ENCODE measurements at regions not wholly inside any gene's neighbourhood (a gene's known extent, or its start where the extent isn't known, plus 50 kb on each side); places are given as distances from the start of the nearest gene placed in this dataset.

DNA sequence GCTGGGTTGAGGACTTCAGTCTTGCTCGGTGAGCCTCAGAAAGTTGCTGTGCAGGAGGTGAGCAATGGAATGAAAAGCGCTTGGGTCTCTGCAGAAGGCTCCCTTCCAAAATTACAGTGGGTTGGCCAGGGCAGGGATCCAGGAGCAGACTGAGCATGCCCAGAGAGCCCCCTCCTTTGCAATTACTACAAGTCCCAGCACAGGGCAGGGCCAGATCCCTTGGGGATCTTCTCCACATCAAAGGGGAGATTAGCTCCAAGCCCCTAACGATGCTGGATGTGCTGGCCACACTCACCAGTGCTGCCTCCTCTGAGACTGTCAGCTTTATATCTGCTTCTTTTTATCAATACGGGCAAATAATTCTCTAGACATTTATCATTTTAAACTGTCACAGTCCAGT lies 337.5 kb downstream of the RPS24 start:
- H3K27me3 ChIP-seq, result no peaks in the 10 kb centered on the region
- no peak for DNase-seq (ENCODE audit: low spot score in 2 of 2)
- TF ChIP-seq CTCF (IDR thresholded peaks at IDR 0.05) (no peak), POLR2AphosphoS5 (IDR thresholded peaks at IDR 0.05) (no peak), POLR2A (IDR thresholded peaks at IDR 0.05) (no peak), EP300 (IDR thresholded peaks at IDR 0.05) (no peak)
- H3K36me3 ChIP-seq, result no peaks in the 10 kb centered on the region
- H3K4me3 ChIP-seq, result no peak overlapping the region
- no peak overlapping the region for H3K27ac ChIP-seq
- no peaks in the 10 kb centered on the region for H3K9me3 ChIP-seq
- WGBS, result 32% methylated on average over 4 of the region's 4 CpGs
- H3K4me1 ChIP-seq, result no peaks in the 10 kb centered on the region

GRCh38 chr10:78372806-78373205 lies 339.1 kb downstream of the RPS24 start:
- no peaks in the 10 kb centered on the region for H3K36me3 ChIP-seq
- no peak for DNase-seq (ENCODE audit: low spot score in 2 of 2)
- WGBS, result 95% methylated on average over 6 of the region's 6 CpGs
- no peaks in the 10 kb centered on the region for H3K27me3 ChIP-seq
- no peak for TF ChIP-seq CTCF (IDR thresholded peaks at IDR 0.05)
- no peak for TF ChIP-seq POLR2AphosphoS5 (IDR thresholded peaks at IDR 0.05)
- TF ChIP-seq POLR2A (IDR thresholded peaks at IDR 0.05), result no peak
- TF ChIP-seq EP300 (IDR thresholded peaks at IDR 0.05), result no peak
- no peak overlapping the region for H3K27ac ChIP-seq
- no peak overlapping the region for H3K4me3 ChIP-seq
- H3K4me1 ChIP-seq, result no peaks in the 10 kb centered on the region
- no peaks in the 10 kb centered on the region for H3K9me3 ChIP-seq

DNA sequence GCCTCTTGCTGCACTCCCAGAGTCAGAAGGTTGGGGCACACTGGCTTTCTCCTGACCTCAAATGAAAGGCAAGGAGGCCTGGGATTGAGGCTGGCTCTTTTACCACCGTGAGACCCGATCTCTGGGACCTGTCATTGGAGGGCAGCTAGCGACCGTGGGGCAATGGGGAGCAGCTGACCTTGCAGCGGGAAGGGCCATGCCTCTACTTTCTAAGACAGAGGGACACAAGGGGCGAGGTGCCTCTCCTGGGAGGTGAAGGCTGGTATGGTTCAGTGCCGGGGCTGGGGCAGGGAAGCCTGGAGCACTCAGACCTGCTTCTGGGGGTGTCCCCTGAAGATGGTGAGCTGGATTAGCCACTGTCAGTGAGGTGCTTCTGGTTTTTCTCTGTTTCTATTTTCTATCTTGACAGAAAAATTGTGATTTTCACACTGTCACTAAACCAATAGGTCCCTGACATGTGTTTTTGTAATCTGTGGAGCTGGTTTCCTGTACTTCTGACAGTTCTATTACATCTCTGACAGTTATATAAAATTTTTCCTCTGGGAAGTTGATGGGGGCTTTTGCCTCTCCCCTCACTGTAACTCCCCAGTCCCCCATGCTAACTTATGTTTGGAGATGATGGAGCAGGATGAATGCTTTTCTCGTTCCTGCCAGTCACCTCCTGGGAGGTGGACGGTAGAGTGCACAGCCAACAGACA lies 340.8 kb downstream of the RPS24 start:
- H3K4me1 ChIP-seq, result no peaks in the 10 kb centered on the region
- no peaks in the 10 kb centered on the region for H3K27me3 ChIP-seq
- peaks cover 4% of the 10 kb centered on the region for H3K9me3 ChIP-seq
- no peaks in the 10 kb centered on the region for H3K36me3 ChIP-seq
- no peak for DNase-seq (ENCODE audit: low spot score in 2 of 2)
- no peak overlapping the region for H3K4me3 ChIP-seq
- TF ChIP-seq CTCF (IDR thresholded peaks at IDR 0.05), result no peak
- TF ChIP-seq POLR2AphosphoS5 (IDR thresholded peaks at IDR 0.05), result no peak
- no peak for TF ChIP-seq EP300 (IDR thresholded peaks at IDR 0.05)
- 94% methylated on average over 7 of the region's 9 CpGs for WGBS
- H3K27ac ChIP-seq, result no peak overlapping the region

DNA sequence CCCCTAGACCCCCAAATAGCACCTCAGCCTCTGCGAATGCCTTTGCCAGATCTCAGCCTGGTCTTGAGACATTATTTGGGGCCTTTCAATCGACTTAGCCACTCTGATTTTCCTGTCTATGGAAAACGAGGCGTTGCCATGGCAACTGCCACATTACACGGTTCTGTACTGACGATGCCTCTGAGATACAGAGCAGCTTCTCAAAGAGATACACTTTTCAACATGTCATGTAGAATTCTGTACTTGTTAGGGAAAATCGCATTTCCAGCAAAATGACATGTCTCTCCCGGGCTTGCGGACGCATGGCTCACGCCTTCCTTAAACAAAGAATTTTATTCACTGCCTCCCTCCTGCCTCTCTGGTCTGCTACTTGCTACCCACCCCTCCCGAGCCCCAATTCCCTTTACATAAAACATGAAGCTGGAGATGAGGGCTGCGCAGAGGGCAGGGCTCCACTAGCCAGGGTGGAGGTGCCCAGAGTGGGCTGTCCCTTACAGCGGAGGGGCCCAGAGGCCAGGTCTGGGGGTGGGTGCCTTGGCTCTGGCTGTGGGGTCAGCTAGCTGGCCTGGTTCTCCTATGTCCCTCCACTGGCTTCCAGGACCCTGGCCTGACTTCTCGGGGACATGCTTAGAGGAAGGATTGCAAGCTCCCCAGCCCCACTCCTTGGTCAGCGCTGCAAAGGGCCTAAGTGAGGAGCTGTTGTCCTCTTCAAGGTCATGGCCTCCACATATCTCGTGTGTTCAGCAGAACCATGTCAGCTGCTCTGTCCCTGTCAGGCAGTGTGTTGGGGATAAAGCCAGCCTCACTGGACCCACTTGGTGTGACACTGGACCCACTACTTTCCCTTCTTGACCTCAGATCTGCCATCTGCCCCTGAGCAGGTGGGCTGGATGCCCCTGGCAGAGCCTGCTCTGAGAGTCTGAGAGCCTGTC lies 342.5 kb downstream of the RPS24 start:
- no peaks in the 10 kb centered on the region for H3K36me3 ChIP-seq
- DNase-seq (ENCODE audit: low spot score in 2 of 2), result no peak
- H3K4me1 ChIP-seq, result no peaks in the 10 kb centered on the region
- H3K9me3 ChIP-seq, result peaks cover 4% of the 10 kb centered on the region
- no peak overlapping the region for H3K4me3 ChIP-seq
- peaks cover 2% of the 10 kb centered on the region for H3K27me3 ChIP-seq
- TF ChIP-seq POLR2AphosphoS5 (IDR thresholded peaks at IDR 0.05) (no peak), EP300 (IDR thresholded peaks at IDR 0.05) (no peak), POLR2A (IDR thresholded peaks at IDR 0.05) (no peak), CTCF (IDR thresholded peaks at IDR 0.05) (no peak)
- 74% methylated on average over 14 of the region's 17 CpGs for WGBS
- no peak overlapping the region for H3K27ac ChIP-seq

DNA sequence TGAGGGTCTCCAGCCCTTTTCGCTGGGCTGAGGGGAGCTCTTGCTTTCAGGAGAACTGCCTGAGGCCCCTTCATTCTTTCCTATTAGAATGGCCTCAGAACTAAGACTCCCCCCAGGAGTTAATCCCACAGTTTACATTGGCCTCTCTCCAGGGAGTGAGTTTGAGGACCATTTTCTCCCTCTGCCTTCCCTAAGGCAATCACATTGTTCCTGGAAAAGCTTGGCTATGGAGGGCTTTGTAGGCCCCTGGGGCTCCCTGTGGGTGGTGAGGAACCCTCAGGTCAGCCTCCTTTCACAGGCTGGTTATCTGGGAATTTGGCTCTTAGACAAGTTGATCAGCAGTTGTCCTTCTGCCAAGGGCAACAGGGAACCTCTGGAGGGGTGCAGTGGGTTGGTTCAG lies 343.7 kb downstream of the RPS24 start:
- no peaks in the 10 kb centered on the region for H3K36me3 ChIP-seq
- 100% methylated on average over 1 of the region's 1 CpG for WGBS
- no peak overlapping the region for H3K4me3 ChIP-seq
- H3K27me3 ChIP-seq, result peaks cover 3% of the 10 kb centered on the region
- peaks cover 4% of the 10 kb centered on the region for H3K9me3 ChIP-seq
- no peak for DNase-seq (ENCODE audit: low spot score in 2 of 2)
- no peak for TF ChIP-seq EP300 (IDR thresholded peaks at IDR 0.05)
- H3K4me1 ChIP-seq, result no peaks in the 10 kb centered on the region
- H3K27ac ChIP-seq, result no peak overlapping the region

All from suprapubic skin (tissue), 4 donors.